HEK293 (cell line): ENCODE measurements at regions not wholly inside any gene's neighbourhood (a gene's known extent, or its start where the extent isn't known, plus 50 kb on each side); places are given as distances from the start of the nearest gene placed in this dataset.

ENCODE experiments used
- KLF16 ChIP-seq: fragments of 450-650 bp; formaldehyde crosslinking; IDR thresholded peaks from 2 replicates; pipeline ENCODE4 v1.5.1; 2017; ENCODE audit warnings: missing biosample characterization, missing genetic modification characterization
- RBAK ChIP-seq: fragments of 450-650 bp; formaldehyde crosslinking; IDR thresholded peaks from 2 replicates; pipeline ENCODE4 v1.5.1; 2016; ENCODE audit warnings: missing biosample characterization, missing genetic modification characterization
- SP7 ChIP-seq: fragments of 450-650 bp; formaldehyde crosslinking; IDR thresholded peaks from 2 replicates; pipeline ENCODE4 v1.5.1; 2016; ENCODE audit warnings: missing biosample characterization, missing genetic modification characterization
- ZBTB7A ChIP-seq: fragments of 450-650 bp; formaldehyde crosslinking; IDR thresholded peaks from 2 replicates; pipeline ENCODE4 v1.5.1; 2016; ENCODE audit warnings: low read depth, missing biosample characterization, missing genetic modification characterization
- ZFP41 ChIP-seq: fragments of 450-650 bp; formaldehyde crosslinking; IDR thresholded peaks from 2 replicates; pipeline ENCODE4 v1.5.1; 2016; ENCODE audit warnings: missing biosample characterization, missing genetic modification characterization, borderline replicate concordance
- ZNF394 ChIP-seq: fragments of 450-650 bp; formaldehyde crosslinking; IDR thresholded peaks from 2 replicates; pipeline ENCODE4 v1.5.1; 2016; ENCODE audit warnings: missing biosample characterization, missing genetic modification characterization, mild to moderate bottlenecking, moderate library complexity, borderline replicate concordance
- ZNF416 ChIP-seq: fragments of 450-650 bp; formaldehyde crosslinking; IDR thresholded peaks from 2 replicates; pipeline ENCODE4 v1.5.1; 2016; ENCODE audit warnings: missing biosample characterization, missing genetic modification characterization
- ZNF677 ChIP-seq: fragments of 450-650 bp; IDR thresholded peaks from 2 replicates; pipeline ENCODE4 v1.5.0; 2018; ENCODE audit warnings: missing biosample characterization, mild to moderate bottlenecking, missing genetic modification characterization, moderate library complexity
- TF ChIP-seq, protein P1 (sequence below): fragments of 450-650 bp; formaldehyde crosslinking; IDR thresholded peaks from 2 replicates; pipeline ENCODE4 v1.5.1; 2016; ENCODE audit warnings: missing biosample characterization, missing genetic modification characterization
- TF ChIP-seq, protein P2 (sequence below): fragments of 450-650 bp; formaldehyde crosslinking; IDR thresholded peaks from 2 replicates; pipeline ENCODE4 v1.5.1; 2016; ENCODE audit warnings: missing biosample characterization, missing genetic modification characterization
- TF ChIP-seq, protein P3 (sequence below): fragments of 450-650 bp; formaldehyde crosslinking; IDR thresholded peaks from 2 replicates; pipeline ENCODE4 v1.5.1; 2016; ENCODE audit warnings: missing biosample characterization, missing genetic modification characterization
- TF ChIP-seq, protein P4 (sequence below): fragments of 450-650 bp; formaldehyde crosslinking; IDR thresholded peaks from 2 replicates; pipeline ENCODE4 v1.5.1; 2016; ENCODE audit warnings: missing biosample characterization, missing genetic modification characterization
- TF ChIP-seq, protein P5 (sequence below): fragments of 450-650 bp; formaldehyde crosslinking; IDR thresholded peaks from 2 replicates; pipeline ENCODE4 v1.5.1; 2016; ENCODE audit warnings: missing biosample characterization, missing genetic modification characterization

DNA sequence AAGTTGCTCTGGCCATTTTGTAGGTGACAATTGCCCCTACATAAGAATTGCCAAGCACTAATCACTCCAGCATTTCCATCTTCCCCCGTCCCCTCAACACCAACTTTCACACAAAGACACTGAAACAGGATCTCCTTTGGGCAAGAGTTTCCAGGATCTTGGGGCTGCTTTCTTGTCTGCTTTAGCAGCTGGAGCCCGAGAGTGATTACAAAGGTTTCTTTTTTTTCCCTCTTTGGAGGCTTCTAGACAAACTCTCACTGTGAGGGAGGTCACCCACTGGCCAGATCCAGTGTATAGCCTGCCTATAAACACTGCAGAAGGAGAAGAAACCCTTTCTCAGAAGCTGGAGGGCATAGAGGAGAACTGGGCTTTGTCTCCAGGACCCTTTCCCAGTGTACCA lies 92.5 kb downstream of the APIP start:
- TF ChIP-seq KLF16 (tag by site-specific recombination) (no peak), RBAK (tag by site-specific recombination) (no peak), ZNF416 (tag by site-specific recombination) (no peak), SP7 (tag by site-specific recombination) (no peak), ZBTB7A (tag by site-specific recombination) (no peak), ZNF677 (tag by site-specific recombination) (no peak), ZNF394 (tag by site-specific recombination) (no peak), ZFP41 (tag by site-specific recombination) (no peak)
- TF ChIP-seq, protein P1, sequence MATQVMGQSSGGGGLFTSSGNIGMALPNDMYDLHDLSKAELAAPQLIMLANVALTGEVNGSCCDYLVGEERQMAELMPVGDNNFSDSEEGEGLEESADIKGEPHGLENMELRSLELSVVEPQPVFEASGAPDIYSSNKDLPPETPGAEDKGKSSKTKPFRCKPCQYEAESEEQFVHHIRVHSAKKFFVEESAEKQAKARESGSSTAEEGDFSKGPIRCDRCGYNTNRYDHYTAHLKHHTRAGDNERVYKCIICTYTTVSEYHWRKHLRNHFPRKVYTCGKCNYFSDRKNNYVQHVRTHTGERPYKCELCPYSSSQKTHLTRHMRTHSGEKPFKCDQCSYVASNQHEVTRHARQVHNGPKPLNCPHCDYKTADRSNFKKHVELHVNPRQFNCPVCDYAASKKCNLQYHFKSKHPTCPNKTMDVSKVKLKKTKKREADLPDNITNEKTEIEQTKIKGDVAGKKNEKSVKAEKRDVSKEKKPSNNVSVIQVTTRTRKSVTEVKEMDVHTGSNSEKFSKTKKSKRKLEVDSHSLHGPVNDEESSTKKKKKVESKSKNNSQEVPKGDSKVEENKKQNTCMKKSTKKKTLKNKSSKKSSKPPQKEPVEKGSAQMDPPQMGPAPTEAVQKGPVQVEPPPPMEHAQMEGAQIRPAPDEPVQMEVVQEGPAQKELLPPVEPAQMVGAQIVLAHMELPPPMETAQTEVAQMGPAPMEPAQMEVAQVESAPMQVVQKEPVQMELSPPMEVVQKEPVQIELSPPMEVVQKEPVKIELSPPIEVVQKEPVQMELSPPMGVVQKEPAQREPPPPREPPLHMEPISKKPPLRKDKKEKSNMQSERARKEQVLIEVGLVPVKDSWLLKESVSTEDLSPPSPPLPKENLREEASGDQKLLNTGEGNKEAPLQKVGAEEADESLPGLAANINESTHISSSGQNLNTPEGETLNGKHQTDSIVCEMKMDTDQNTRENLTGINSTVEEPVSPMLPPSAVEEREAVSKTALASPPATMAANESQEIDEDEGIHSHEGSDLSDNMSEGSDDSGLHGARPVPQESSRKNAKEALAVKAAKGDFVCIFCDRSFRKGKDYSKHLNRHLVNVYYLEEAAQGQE (tag by site-specific recombination) = no peak
- TF ChIP-seq, protein P2, sequence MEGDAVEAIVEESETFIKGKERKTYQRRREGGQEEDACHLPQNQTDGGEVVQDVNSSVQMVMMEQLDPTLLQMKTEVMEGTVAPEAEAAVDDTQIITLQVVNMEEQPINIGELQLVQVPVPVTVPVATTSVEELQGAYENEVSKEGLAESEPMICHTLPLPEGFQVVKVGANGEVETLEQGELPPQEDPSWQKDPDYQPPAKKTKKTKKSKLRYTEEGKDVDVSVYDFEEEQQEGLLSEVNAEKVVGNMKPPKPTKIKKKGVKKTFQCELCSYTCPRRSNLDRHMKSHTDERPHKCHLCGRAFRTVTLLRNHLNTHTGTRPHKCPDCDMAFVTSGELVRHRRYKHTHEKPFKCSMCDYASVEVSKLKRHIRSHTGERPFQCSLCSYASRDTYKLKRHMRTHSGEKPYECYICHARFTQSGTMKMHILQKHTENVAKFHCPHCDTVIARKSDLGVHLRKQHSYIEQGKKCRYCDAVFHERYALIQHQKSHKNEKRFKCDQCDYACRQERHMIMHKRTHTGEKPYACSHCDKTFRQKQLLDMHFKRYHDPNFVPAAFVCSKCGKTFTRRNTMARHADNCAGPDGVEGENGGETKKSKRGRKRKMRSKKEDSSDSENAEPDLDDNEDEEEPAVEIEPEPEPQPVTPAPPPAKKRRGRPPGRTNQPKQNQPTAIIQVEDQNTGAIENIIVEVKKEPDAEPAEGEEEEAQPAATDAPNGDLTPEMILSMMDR (tag by site-specific recombination) = no peak
- TF ChIP-seq, protein P3, sequence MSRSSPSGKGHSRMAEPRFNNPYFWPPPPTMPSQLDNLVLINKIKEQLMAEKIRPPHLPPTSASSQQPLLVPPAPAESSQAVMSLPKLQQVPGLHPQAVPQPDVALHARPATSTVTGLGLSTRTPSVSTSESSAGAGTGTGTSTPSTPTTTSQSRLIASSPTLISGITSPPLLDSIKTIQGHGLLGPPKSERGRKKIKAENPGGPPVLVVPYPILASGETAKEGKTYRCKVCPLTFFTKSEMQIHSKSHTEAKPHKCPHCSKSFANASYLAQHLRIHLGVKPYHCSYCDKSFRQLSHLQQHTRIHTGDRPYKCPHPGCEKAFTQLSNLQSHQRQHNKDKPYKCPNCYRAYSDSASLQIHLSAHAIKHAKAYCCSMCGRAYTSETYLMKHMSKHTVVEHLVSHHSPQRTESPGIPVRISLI (tag by site-specific recombination) = no peak
- TF ChIP-seq, protein P4, sequence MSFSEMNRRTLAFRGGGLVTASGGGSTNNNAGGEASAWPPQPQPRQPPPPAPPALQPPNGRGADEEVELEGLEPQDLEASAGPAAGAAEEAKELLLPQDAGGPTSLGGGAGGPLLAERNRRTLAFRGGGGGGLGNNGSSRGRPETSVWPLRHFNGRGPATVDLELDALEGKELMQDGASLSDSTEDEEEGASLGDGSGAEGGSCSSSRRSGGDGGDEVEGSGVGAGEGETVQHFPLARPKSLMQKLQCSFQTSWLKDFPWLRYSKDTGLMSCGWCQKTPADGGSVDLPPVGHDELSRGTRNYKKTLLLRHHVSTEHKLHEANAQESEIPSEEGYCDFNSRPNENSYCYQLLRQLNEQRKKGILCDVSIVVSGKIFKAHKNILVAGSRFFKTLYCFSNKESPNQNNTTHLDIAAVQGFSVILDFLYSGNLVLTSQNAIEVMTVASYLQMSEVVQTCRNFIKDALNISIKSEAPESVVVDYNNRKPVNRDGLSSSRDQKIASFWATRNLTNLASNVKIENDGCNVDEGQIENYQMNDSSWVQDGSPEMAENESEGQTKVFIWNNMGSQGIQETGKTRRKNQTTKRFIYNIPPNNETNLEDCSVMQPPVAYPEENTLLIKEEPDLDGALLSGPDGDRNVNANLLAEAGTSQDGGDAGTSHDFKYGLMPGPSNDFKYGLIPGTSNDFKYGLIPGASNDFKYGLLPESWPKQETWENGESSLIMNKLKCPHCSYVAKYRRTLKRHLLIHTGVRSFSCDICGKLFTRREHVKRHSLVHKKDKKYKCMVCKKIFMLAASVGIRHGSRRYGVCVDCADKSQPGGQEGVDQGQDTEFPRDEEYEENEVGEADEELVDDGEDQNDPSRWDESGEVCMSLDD (tag by site-specific recombination) = no peak
- TF ChIP-seq, protein P5, sequence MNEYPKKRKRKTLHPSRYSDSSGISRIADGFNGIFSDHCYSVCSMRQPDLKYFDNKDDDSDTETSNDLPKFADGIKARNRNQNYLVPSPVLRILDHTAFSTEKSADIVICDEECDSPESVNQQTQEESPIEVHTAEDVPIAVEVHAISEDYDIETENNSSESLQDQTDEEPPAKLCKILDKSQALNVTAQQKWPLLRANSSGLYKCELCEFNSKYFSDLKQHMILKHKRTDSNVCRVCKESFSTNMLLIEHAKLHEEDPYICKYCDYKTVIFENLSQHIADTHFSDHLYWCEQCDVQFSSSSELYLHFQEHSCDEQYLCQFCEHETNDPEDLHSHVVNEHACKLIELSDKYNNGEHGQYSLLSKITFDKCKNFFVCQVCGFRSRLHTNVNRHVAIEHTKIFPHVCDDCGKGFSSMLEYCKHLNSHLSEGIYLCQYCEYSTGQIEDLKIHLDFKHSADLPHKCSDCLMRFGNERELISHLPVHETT (tag by site-specific recombination) = no peak
